ENCODE measurements at regions not wholly inside any gene's neighbourhood (a gene's known extent, or its start where the extent isn't known, plus 50 kb on each side); places are given as distances from the start of the nearest gene placed in this dataset.

- H3K27ac ChIP-seq = peak overlapping the region in 1 of 10 donors; percentile 46
- no peak overlapping the region for H3K4me3 ChIP-seq
- TF ChIP-seq, protein P1, sequence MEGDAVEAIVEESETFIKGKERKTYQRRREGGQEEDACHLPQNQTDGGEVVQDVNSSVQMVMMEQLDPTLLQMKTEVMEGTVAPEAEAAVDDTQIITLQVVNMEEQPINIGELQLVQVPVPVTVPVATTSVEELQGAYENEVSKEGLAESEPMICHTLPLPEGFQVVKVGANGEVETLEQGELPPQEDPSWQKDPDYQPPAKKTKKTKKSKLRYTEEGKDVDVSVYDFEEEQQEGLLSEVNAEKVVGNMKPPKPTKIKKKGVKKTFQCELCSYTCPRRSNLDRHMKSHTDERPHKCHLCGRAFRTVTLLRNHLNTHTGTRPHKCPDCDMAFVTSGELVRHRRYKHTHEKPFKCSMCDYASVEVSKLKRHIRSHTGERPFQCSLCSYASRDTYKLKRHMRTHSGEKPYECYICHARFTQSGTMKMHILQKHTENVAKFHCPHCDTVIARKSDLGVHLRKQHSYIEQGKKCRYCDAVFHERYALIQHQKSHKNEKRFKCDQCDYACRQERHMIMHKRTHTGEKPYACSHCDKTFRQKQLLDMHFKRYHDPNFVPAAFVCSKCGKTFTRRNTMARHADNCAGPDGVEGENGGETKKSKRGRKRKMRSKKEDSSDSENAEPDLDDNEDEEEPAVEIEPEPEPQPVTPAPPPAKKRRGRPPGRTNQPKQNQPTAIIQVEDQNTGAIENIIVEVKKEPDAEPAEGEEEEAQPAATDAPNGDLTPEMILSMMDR (IDR thresholded peaks at IDR 0.05) = no peak
- no peaks in the 10 kb centered on the region for H3K36me3 ChIP-seq
- WGBS, 2 donors = 96% methylated on average over 9 of the region's 9 CpGs
- H3K27me3 ChIP-seq = no peaks in the 10 kb centered on the region
- ATAC-seq = no peak
- peaks cover 2 to 31% (median 13%) of the 10 kb centered on the region in 9 donors for H3K4me1 ChIP-seq
- H3K9me3 ChIP-seq = no peaks in the 10 kb centered on the region
- DNase-seq = no peak
- intact Hi-C loops (cut with DNase I) = loop anchor here (5.0 to 10.0 kb wide), 8 partner anchors 98 to 322 kb away; partner anchors contain the start of gene FAM43A (in 1 of the 10)
Measured at GRCh38 chr3:195004512-195005250, 266.3 kb downstream of the XXYLT1 start.

- Histone ChIP-seq H3K27ac (no peak overlapping the region), H3K27me3 (no peaks in the 10 kb centered on the region), H3K36me3 (no peaks in the 10 kb centered on the region), H3K4me1 (peaks cover 2 to 36% (median 13%) of the 10 kb centered on the region in 9 donors), H3K9me3 (no peaks in the 10 kb centered on the region), H3K4me3 (no peak overlapping the region)
- intact Hi-C loops (cut with DNase I) = loop anchor here in 7 of 10 donors (5.0 to 10.0 kb wide), 3 partner anchors 100 to 252 kb away; no protein-coding TSS in a partner anchor
- ATAC-seq (no peak), DNase-seq (no peak)
- WGBS, 2 donors = 94 to 95% methylated on average over 7 of the region's 7 CpGs
- TF ChIP-seq, protein P1 (IDR thresholded peaks at IDR 0.05) = no peak
Measured at GRCh38 chr3:195005251-195005620, 265.7 kb downstream of the XXYLT1 start.

GRCh38 chr3:195005759-195006510 is 265.0 kb downstream of the XXYLT1 start:
- ATAC-seq = no peak
- no peaks in the 10 kb centered on the region for H3K36me3 ChIP-seq
- no peaks in the 10 kb centered on the region for H3K9me3 ChIP-seq
- intact Hi-C loops (cut with DNase I) = loop anchor here in 7 of 10 donors (5.0 to 10.0 kb wide), 3 partner anchors 99 to 251 kb away; no protein-coding TSS in a partner anchor
- no peak overlapping the region for H3K27ac ChIP-seq
- H3K27me3 ChIP-seq = no peaks in the 10 kb centered on the region
- WGBS, 2 donors = 90 to 95% methylated on average over 18 of the region's 18 CpGs
- DNase-seq = no peak
- TF ChIP-seq, protein P1 (IDR thresholded peaks at IDR 0.05) = no peak
- H3K4me3 ChIP-seq = no peak overlapping the region
- peaks cover 2 to 36% (median 13%) of the 10 kb centered on the region in 9 donors for H3K4me1 ChIP-seq

DNA sequence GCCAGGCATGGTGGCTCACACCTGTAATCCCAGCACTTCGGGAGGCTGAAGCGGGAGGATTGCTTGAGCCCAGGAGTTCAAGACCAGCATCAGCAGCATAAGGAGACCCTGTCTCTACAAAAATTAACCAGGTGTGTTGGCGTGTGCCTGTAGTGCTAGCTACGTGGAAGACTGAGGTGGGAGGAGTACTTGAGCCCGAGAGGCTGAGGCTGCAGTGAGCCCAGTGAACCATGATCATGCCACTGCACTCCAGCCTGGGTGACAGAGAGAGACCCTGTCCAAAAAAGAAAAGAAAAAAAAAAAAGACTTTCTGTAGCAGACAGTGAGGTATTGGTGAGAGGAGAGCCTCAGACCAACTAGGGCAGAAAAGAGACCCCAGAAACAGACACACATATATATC is 263.8 kb downstream of the XXYLT1 start:
- ATAC-seq (no peak), DNase-seq (no peak)
- TF ChIP-seq, protein P1 (IDR thresholded peaks at IDR 0.05) = no peak
- WGBS, 2 donors = 96 to 97% methylated on average over 5 of the region's 5 CpGs
- Histone ChIP-seq H3K9me3 (no peaks in the 10 kb centered on the region), H3K27ac (no peak overlapping the region), H3K4me3 (no peak overlapping the region), H3K4me1 (peaks cover 2 to 30% (median 10%) of the 10 kb centered on the region in 9 donors), H3K27me3 (no peaks in the 10 kb centered on the region), H3K36me3 (no peaks in the 10 kb centered on the region)
- intact Hi-C loops (cut with DNase I) = loop anchor here in 7 of 10 donors (5.0 to 10.0 kb wide), 3 partner anchors 98 to 250 kb away; no protein-coding TSS in a partner anchor

All from heart right ventricle (tissue), 16 donors.